Chondrocyte (in vitro differentiated cells): ENCODE measurements at regions not wholly inside any gene's neighbourhood (a gene's known extent, or its start where the extent isn't known, plus 50 kb on each side); places are given as distances from the start of the nearest gene placed in this dataset.

Experiments used
- DNase-seq: peaks from one replicate; pipeline ENCODE4 v3.0.0; 2021; ENCODE audit warnings: mixed read lengths, low spot score
- H3K27ac Mint-ChIP-seq: one replicate; pipeline ENCODE4 v1.8.0; 2021; ENCODE audit warnings: mild to moderate bottlenecking, moderate library complexity, mixed read lengths; ENCODE audit not compliant: unreplicated experiment
- H3K27me3 Mint-ChIP-seq: 2 replicates; pipeline ENCODE4 v1.8.0; 2021; ENCODE audit warnings: low read depth, mixed read lengths
- H3K36me3 Mint-ChIP-seq: 2 replicates; pipeline ENCODE4 v1.8.0; 2021; ENCODE audit warnings: low read depth, mixed read lengths
- H3K4me1 Mint-ChIP-seq: 2 replicates; pipeline ENCODE4 v1.8.0; 2021; ENCODE audit warnings: low read depth, mild to moderate bottlenecking, mixed read lengths
- H3K4me3 Mint-ChIP-seq: one replicate; pipeline ENCODE4 v1.8.0; 2021; ENCODE audit warnings: mild to moderate bottlenecking, moderate library complexity, mixed read lengths; ENCODE audit not compliant: unreplicated experiment
- H3K9me3 Mint-ChIP-seq: 2 replicates; pipeline ENCODE4 v1.8.0; 2021; ENCODE audit warnings: low read depth, mixed read lengths
- TF ChIP-seq, protein P1 (sequence below): fragments of 200-600 bp; sonication (generic); IDR thresholded peaks from 2 replicates; pipeline ENCODE4 v1.5.0; 2021; ENCODE audit warnings: antibody characterized with exemption, mild to moderate bottlenecking, moderate library complexity

DNA sequence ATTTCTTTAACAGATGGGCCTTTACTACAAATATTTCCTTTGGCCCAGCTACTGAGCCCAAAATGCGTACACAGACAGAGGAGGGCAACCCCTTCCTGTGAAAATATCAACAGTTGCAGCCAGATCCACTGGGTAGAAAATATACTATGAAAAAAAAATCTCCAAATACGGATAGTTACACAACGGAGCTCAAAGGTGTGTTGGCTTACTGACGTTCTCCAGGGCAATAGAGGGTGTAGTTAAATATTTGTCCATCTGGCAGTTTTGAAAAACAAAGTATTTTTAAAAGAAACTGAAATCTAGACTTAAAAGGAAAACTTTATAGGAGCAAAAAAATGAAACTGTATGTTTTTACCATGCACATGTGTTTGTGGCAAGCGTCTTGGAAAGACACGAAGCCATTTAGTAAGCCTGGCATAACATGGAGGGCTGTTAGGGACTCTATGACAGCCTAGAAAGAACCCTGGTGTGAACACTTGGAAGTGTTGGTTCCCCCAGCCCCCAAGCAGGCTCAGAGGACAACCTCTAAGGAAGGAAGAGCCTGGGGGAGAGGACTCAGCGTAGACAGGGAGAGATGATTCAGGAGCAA is 157.8 kb upstream of the TRPM3 start:
- H3K9me3 Mint-ChIP-seq = no peaks in the 10 kb centered on the region
- no peaks in the 10 kb centered on the region for H3K4me1 Mint-ChIP-seq
- no peak overlapping the region for H3K27ac Mint-ChIP-seq
- H3K27me3 Mint-ChIP-seq = peaks cover 17% of the 10 kb centered on the region
- TF ChIP-seq, protein P1, sequence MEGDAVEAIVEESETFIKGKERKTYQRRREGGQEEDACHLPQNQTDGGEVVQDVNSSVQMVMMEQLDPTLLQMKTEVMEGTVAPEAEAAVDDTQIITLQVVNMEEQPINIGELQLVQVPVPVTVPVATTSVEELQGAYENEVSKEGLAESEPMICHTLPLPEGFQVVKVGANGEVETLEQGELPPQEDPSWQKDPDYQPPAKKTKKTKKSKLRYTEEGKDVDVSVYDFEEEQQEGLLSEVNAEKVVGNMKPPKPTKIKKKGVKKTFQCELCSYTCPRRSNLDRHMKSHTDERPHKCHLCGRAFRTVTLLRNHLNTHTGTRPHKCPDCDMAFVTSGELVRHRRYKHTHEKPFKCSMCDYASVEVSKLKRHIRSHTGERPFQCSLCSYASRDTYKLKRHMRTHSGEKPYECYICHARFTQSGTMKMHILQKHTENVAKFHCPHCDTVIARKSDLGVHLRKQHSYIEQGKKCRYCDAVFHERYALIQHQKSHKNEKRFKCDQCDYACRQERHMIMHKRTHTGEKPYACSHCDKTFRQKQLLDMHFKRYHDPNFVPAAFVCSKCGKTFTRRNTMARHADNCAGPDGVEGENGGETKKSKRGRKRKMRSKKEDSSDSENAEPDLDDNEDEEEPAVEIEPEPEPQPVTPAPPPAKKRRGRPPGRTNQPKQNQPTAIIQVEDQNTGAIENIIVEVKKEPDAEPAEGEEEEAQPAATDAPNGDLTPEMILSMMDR = no peak
- no peak overlapping the region for H3K4me3 Mint-ChIP-seq
- no peaks in the 10 kb centered on the region for H3K36me3 Mint-ChIP-seq
- no peak for DNase-seq

- DNase-seq = no peak
- H3K27me3 Mint-ChIP-seq = peaks cover 10% of the 10 kb centered on the region
- no peaks in the 10 kb centered on the region for H3K36me3 Mint-ChIP-seq
- no peak overlapping the region for H3K27ac Mint-ChIP-seq
- TF ChIP-seq, protein P1 = no peak
- no peak overlapping the region for H3K4me3 Mint-ChIP-seq
- H3K9me3 Mint-ChIP-seq = no peaks in the 10 kb centered on the region
- no peaks in the 10 kb centered on the region for H3K4me1 Mint-ChIP-seq
These were observed 152.2 kb upstream of the TRPM3 start for GRCh38 chr9:71273613-71274012.

DNA sequence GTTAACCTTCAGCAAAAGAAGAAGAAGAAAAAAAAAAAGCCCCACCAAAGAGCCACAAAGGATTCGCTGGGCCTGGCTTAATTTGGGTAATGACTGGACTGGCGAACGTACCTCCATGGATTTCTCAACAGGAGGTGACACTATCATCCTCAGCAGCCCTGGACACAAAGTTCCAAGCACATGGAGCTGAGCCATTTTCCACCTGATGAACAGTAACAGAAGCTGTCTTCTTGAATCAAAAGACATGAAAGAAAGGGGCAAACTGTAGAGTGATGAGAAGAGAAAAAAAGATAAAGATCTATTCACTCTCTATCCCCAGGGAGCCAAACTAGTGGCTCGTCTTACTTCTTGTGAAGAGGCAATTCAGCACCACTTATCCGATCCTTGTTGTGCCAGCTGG is 150.2 kb upstream of the TRPM3 start:
- H3K4me1 Mint-ChIP-seq = no peaks in the 10 kb centered on the region
- no peak for DNase-seq
- TF ChIP-seq, protein P1 = no peak

GRCh38 chr9:71270554-71270953 is 149.1 kb upstream of the TRPM3 start:
- no peaks in the 10 kb centered on the region for H3K4me1 Mint-ChIP-seq
- H3K27me3 Mint-ChIP-seq = peaks cover 7% of the 10 kb centered on the region

More for the DNA sequence above, 150.2 kb upstream of the TRPM3 start:
- Mint-ChIP-seq H3K27ac (no peak overlapping the region), H3K4me3 (no peak overlapping the region), H3K36me3 (no peaks in the 10 kb centered on the region), H3K27me3 (peaks cover 4% of the 10 kb centered on the region), H3K9me3 (no peaks in the 10 kb centered on the region)

GRCh38 chr9:71269859-71270258 is 148.4 kb upstream of the TRPM3 start:
- TF ChIP-seq, protein P1 = no peak
- Mint-ChIP-seq H3K9me3 (no peaks in the 10 kb centered on the region), H3K27me3 (peaks cover 7% of the 10 kb centered on the region), H3K4me1 (no peaks in the 10 kb centered on the region), H3K4me3 (no peak overlapping the region), H3K27ac (no peak overlapping the region), H3K36me3 (no peaks in the 10 kb centered on the region)
- no peak for DNase-seq

More at GRCh38 chr9:71270554-71270953, 149.1 kb upstream of the TRPM3 start:
- Mint-ChIP-seq H3K4me3 (no peak overlapping the region), H3K27ac (no peak overlapping the region), H3K9me3 (no peaks in the 10 kb centered on the region), H3K36me3 (no peaks in the 10 kb centered on the region)
- TF ChIP-seq, protein P1 = no peak
- no peak for DNase-seq
